HG03139 (cell line): ENCODE measurements at regions not wholly inside any gene's neighbourhood (a gene's known extent, or its start where the extent isn't known, plus 50 kb on each side); places are given as distances from the start of the nearest gene placed in this dataset.

Source experiments
- ATAC-seq: cut with Tn5 transposase; IDR thresholded peaks from one replicate; pipeline ENCODE4 v1.9.1; 2021; ENCODE audit not compliant: unreplicated experiment

DNA sequence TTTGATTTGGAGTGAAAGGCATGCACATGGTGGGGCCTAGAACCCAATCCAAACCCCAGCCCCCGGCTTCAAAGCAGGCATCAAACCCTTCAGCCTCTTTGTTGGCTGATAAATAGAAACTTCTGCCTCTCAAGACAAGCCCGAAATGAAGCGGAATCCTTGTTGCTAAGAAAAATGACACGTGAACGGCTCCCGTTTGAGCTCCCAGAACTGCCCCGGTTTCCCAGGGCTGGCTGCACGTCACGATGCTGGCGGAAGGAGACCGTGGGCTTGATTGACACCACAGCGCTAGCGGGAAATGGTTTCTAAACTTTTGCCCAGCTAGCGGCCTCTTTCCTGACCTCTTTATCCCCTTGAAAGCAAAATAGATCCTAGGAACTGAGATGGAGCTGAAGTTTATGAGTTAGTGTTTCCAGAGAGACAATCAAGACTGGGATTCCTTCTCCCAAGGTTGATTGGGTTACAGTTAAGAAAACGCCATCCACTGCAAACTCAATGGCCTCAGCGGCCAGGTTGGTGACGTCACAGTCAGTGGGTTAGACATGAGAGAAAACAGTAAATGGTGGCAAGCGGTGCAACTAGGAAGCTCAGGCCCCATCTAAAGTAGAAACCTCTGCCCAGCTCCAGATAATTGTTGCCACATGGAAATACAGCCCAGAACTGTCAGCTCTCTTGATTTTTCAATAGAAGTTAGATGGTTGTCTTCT lies 117.0 kb downstream of the ANKRD60 start:
- ATAC-seq = no peak

DNA sequence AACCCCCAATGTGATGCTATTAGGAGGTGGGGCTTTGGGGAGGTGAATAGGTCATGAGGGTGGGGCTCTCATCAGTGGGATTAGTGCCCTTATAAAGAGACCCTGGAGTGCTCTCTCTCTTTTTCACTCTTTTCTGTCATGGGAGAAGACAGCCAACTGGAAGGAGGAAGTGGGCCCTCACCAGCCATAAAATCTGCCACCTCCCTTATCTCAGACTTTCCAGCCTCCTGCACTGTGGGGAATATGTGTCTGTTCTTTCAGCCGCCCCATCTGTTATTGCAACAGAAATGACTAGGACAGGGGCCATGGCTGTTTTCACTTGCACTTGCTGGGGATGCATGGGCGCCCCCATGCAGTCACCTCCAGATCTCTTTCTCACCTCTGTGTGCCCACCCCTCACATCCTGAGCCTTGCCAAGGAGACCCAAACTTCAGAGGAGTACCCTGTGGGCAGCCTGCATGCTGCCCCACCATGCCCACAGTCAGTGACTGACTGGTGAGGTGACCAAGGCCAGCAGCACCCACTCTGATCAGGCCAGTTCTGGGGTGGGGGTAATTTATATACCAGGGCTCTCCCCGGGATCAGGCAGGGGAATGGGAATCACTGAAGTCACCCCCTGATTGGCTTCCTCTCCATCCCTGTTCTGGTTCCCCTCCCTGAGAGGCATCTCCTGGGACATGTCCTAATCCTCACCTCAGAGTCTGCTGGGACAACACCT lies 118.4 kb downstream of the ANKRD60 start:
- no peak for ATAC-seq

DNA sequence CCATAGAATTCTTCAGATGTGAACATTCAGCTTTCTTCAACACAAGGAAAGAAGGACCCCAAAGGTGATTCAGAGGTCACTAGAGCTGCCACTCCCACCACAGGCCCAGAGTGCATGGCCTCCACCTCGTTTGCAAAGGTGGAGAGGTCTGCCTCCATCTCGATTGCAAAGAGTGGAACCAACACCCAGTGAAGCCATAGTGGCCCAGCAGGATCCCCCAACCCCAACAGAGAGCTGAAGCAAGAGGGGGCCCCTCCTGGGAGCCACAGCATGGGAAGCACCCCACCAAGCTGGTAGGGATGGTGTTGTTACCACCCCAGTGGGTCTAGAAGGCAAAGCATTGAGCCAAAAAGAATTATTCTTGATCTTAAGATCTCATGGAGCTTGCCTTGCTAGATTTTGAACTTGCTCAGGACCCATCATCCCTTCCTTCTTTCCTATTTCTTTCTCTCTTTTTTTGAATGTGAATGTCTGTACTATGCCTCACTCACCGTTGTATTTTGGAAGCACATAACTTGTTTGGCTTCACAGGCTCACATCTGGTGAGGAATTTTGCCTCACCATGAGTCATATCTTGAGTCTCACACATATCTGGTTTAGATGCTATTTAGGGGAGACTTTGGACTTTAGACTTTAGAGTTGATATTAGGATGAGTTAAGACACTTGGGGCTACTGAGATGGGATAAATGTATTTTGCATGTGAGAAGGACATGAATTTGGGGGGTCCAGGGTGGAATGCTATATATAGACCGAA lies 119.2 kb downstream of the ANKRD60 start:
- ATAC-seq = no peak

DNA sequence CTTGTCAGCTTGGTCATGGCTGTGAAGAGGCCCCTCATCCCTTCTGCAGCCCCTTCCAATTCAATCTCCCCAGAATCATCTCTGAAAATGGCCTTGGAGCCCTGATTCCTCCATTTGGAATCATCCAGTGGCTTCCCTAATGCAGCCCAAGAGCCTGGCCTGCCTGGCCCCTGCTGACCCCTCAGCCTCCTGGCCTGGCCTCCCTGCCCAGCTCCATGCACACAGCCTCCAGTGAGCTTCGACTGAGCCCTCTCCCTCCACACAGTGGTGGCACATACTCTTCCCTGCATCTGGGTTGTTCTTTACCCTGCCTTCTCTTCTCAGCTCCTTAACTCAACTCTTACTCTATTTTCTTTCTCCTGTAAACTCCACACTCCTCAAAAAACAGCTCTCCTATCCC lies 120.9 kb downstream of the ANKRD60 start:
- ATAC-seq = no peak

DNA sequence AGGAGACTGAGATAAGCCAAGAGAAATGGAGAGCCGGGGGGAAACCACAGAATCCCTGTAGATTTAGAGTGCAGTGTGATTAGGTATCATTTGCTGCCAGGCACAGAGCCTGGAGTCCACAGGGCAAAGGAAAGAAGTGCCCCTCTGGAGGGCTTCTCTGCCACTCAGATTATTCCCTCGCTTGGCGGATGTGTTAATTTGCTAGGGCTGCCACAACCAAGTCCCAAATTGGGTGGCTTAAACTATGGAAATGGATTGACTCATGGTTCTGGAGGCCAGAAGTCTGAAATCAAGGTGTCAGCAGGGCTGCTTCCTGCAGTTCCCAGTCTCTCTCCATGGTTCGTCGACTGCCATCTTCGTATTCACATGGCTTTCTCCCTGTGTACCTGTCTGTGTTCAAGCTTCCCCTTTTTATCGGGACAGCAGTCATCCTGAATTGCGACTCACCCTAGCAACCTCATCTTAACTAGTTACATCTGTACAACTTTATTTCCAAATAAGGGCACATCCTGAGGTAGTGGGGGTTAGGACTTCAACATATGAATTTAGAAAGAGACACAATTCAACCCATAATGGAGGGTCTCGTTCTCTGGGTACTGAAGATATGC lies 122.2 kb downstream of the ANKRD60 start:
- no peak for ATAC-seq

DNA sequence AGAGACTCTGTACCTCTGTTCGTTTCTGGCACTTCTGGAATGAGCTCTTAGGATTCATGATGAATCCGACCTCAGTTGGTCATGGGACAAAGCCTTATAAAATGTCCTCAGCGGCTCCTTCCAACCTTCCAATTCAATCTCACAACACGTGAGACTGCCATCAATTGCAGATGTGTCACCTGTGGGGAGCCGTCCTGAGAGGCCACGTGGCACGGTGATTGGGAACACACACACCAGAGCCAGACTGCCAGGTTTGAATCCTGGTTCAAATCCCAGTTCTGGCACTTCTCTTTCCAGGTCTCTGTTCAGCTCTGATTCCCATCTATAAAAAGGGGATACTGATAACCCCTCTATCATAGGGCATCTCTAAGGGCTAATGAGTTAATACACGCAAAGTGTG lies 124.5 kb downstream of the ANKRD60 start:
- ATAC-seq = no peak

DNA sequence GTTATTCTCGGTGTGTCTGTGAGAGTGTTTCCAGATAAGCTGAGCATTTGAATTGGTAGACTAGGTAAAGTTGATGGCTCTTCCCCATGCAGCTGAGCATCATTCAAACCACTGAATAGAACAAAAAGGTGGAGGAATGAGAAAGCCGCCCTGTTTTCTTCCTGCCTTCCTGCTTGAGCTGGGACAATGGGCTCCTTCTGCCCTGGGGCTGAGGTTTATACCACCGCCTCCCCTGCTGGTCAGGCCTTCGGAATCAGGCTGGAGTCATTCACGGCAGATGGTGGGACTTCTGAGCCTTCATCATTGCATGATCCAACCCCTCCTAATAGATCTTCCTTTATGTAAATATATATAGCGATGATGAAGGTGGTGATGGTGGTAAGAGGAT lies 124.9 kb downstream of the ANKRD60 start:
- no peak for ATAC-seq

DNA sequence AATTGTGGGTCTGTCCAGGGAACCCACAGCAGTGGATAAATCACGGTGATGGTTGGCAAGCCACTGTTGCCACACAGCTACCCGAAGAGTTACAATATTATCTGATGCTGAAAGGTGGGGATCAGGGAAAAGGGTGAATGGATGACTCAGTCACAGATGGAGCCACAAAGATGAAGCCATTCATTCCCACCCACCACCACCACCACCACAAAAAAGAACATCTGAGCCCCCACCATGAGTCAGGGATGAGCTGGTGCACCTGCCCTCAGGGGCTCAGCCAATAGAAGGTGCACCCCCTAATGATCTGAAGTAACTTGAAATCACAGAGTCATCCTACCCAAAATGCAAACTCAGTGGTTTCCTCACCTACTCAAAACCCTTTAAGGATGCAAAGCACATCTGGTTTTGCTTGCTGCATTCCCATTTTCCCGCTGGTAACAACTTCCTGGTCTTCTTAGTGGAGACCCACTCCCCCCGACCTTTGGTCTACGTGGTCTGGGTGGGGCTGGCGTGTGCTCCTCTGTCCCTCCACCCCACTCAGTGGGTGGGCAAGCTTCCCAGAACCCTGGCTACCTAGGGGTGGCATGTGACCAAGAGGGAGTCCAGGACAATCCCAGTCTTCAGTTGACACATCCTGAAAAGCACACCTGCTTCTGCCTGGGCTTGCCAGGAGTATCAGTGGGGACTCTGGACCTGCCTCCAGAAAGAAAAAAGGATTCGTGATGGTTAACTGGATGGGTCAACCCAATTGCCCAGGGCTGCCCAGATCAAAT lies 125.5 kb downstream of the ANKRD60 start:
- no peak for ATAC-seq

DNA sequence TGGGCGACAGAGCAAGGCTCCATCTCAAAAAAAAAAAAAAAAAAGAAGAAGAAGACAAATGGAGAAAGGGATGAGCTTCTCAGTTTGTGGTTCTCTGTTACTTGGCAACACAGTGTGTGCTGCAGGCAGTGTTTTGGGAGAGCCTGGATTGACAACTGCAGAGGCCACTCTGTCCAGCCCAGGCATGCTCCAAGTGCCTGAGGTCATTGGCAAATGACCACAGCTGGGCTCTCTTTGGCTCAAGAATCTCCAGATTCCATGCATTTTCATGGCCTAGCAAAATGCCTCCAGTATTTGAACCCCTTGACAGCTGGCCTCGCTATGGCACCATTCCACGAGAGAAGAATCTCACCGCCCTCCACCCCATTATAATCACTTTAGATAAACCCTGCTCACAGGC lies 126.2 kb downstream of the ANKRD60 start:
- no peak for ATAC-seq

DNA sequence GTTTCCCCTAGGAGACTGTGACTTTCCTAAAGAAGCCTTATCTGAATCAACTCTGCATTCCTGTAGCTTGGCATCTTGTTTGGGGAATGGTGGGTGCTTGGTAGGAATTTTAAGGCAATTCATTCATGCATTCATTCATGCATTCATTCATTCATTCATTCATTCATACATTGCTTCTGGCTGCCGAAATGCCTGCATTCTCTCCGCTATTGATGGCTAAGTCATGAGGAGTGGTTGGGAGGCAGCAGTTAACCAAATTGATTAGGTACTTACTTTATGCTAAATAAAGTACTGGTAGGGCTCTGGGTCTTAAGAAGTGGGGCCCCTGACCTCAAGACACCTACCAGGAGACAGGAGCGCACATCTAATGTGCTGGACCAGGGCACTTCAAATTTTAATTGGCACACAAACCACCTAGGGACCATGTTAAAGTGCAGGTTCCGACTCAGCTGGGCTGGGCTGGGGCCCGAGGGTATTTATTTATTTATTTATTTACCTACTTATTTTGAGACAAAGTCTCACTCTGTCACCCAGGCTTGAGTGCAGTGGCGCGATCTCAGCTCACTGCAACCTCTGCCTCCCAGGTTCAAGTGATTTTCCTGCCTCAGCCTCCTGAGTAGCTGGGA lies 127.6 kb downstream of the ANKRD60 start:
- ATAC-seq = no peak

DNA sequence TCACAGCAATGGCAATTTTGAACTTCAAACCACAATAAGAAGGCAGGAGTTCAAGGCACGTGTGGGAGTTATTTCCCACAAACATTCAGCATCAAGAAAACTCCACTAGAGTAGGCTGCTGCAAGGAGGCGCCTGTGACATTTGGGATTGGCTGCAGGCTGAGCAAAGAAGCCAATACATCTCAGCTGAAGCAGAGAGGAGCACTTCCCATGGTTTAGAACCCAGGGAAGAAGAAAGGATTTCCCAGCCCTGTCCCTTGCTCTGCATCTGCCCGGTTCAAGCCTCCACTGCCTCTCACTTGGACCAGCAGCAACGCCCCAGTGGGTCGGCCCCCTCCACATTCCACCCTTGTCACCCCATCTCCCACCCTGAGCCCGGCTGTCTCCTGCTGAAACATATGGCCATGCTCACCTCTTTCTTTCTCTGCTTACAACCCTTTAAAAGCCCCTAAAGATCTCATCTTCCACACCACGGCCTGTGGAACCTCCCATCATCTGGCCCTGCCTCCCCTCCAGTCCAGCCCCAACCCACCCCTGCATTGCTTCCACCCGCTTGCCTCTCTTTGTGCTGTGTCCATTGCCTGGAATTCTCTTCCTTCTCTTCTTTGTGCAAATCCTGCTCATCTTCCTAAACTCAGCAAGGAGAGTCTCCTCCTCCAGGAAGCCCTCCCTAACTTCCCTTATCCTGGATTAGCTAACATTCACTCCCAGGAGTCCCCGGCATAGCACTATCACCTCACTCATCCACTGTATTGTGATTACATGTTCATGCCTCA lies 128.3 kb downstream of the ANKRD60 start:
- no peak for ATAC-seq

DNA sequence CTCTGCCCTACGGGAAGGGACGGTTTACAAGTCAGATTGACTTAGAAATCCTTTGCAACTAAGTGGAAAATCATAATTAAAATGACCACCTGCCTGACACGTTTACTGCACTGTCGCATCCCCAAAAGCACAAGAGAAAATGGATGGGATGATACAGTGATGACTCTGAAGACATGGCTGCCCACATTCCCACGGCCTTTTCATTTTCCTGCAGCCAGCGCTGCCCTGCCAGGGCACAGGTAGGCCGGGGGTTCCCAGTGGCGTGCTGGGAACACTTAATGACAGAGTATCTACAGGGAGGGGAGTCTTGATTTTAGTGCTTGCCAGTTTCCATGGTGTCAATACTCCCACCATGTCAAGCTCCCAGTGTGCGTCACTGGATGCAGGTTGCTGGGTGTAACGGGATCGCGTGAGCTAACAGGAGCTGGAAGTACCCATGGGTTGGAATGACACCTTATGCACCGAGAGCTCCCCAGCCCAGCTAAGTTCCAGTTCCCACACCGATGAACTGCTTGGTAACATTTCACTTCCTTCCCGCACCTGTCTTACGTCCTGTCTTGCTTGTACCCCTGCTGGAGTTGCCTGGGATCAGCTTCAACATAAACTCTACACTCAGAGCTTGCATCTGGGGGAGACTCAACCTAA lies 129.0 kb downstream of the ANKRD60 start:
- ATAC-seq = no peak

DNA sequence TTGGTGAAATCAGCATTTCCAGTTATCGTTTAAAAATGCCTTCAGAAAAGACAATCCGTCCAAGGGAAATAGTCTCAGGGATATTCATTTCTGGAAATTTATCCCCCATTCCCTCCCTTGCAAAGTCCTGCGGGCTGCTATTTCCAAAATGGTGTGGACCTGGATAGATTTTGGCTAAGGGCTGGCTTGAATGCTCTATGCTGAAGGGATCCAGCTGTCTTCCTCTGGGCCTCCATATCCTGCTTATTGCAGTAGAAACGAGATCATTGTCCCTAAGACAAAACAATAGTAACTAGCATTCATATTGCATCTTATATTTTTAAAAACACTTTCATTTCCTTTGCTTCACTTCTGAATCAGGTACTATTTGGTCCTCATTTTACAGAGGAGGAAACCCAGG lies 129.9 kb downstream of the ANKRD60 start:
- ATAC-seq = no peak

DNA sequence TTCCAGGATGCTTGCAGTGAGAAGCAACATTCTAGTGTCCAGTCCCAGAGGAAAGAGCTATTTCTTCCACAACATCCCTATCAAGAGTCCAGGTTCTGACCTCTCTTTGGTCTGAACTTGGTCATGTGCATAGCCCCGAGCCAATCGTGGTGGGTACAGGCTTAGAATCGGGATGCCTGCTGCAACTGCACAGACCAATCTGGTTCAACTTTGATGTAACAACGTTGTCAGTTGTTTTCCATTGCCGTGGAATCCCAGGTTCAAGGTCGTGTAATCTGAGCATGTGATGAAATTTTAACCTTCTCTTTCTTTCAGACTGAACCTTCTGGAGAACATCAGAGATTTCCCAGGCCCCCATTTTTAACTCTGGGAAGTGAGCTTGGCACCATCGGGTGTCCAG lies 130.5 kb downstream of the ANKRD60 start:
- no peak for ATAC-seq

DNA sequence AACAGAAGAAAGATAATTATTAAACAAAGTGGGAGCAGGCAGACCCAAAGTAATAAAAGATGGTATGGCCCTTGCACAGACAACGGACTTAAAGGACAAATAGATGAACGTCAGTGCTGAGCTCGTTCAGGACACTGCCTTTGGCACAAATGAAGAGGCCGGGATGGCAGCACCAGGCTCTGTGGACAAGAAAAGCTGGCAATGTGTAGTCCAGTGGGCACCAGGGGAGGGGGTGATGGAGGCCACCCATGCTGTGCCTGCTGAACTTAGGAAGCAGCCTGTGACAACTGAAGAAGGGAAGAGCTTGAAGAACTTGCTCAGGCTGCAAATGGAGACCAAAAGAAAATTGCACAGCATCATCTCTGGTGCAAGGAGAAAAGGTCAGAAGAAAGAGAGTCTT lies 131.0 kb downstream of the ANKRD60 start:
- ATAC-seq = no peak

DNA sequence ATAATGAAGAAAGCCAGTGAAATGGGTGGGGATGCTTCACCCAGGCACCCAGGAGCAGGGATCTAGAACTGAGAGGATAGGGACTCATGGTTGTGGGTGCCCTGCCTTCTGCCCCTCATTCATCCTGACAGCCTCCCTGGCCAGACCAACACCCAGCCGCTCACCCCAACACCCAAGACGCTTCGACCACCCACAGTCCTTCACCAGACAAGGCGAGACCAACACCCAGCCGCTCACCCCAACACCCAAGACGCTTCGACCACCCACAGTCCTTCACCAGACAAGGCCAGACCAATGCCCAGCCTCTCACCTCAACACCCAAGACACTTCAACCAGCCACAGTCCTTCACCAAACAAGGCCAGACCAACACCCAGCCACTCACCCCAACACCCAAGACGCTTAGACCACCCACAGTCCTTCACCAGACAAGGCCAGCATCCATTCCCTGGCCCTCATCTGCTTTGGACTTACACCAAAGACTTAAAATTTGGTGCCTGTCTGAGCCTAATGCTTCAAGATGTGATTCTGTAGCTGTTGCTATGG lies 131.5 kb downstream of the ANKRD60 start:
- ATAC-seq = no peak

DNA sequence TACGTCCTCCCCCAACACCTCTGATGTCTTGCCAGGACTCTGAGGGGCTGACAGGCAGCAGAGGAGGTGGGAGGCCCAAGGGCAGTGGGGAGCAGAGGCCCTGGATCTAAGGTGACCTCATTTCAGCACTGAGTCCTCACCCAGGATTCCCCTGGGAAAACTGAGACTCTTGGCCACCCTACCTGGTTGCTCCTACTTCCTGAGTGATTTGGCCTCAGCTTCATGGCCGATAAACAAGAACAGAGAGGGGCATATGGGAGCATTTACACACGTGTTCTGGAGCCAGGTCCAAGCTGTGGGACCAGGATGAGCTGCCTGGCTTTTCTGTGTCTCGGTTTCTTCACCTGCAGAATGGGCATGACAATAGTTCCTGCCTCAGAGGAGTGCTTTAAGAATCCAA lies 133.8 kb downstream of the ANKRD60 start:
- ATAC-seq = no peak

DNA sequence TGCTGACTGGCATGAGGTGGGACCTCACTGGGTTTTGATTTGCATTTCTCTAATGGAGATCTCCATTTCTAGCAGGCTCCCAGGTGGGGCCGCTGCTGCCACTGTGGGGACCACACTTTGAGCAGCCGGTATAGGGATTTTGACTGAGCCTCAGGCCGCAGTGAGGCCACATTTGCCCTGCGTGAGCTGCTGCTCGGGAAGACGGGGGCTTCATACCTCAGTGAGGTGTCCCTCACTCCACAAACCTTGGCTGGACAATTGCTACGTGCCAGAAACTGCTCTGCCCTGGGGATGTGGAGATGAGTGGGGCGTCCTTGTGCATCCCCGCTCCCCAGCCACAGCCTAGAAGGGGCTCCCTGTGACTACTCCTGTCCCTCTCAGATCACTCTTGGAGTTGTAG lies 134.3 kb downstream of the ANKRD60 start:
- no peak for ATAC-seq

DNA sequence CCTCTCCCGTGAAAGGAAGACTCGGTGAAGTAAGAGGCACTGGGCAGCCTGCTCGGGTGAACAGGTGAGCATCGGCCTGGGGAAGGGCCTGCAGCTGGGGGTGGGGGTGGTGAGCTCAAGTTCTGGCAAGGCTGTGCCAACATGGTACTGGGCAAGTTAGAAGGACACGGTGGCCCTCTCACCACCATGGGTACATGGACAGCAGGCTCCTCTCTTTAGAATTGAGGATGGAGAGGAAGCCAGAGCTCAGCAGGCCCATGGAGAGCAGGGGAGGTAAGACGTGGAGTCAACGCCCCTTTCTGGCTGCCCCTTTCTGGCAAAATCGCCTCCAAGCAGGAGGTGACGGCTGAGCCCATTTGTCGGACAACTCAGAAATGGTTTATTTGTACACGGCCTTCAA lies 135.6 kb downstream of the ANKRD60 start:
- ATAC-seq = no peak
